ENCODE measurements at regions not wholly inside any gene's neighbourhood (a gene's known extent, or its start where the extent isn't known, plus 50 kb on each side); places are given as distances from the start of the nearest gene placed in this dataset.

GRCh38 chr3:14297784-14298236, 104.6 kb upstream of the SLC6A6 start:
- no peak for DNase-seq (ENCODE audit: low read depth, low spot score)
- TF ChIP-seq EZH2 (IDR thresholded peaks at IDR 0.05) (no peak), FOXP2 (optimal IDR thresholded peaks at IDR 0.05; ENCODE audit: control extremely low read depth, extremely low read length, insufficient read depth) (no peak), POLR2AphosphoS5 (IDR thresholded peaks at IDR 0.05; ENCODE audit: borderline replicate concordance, low read depth, low read length) (no peak)

GRCh38 chr3:14298442-14298841, 104.0 kb upstream of the SLC6A6 start:
- Histone ChIP-seq H3K4me3 (no peak overlapping the region), H3K27ac (no peak overlapping the region), H3K36me3 (ENCODE audit: insufficient read depth, low read length) (no peaks in the 10 kb centered on the region), H3K9ac (ENCODE audit: insufficient read length) (no peak overlapping the region), H3K9me3 (ENCODE audit: low read depth, low read length) (no peaks in the 10 kb centered on the region)
- no peak for TF ChIP-seq POLR2AphosphoS5 (IDR thresholded peaks at IDR 0.05; ENCODE audit: borderline replicate concordance, low read depth, low read length)
- no peak for TF ChIP-seq EZH2 (IDR thresholded peaks at IDR 0.05)
- TF ChIP-seq FOXP2 (optimal IDR thresholded peaks at IDR 0.05; ENCODE audit: control extremely low read depth, extremely low read length, insufficient read depth) = no peak
- no peak for DNase-seq (ENCODE audit: low read depth, low spot score)

More at GRCh38 chr3:14297784-14298236, 104.6 kb upstream of the SLC6A6 start:
- no peaks in the 10 kb centered on the region for H3K9me3 ChIP-seq (ENCODE audit: low read depth, low read length)
- no peak overlapping the region for H3K9ac ChIP-seq (ENCODE audit: insufficient read length)
- no peak overlapping the region for H3K27ac ChIP-seq
- H3K4me3 ChIP-seq = no peak overlapping the region
- H3K36me3 ChIP-seq (ENCODE audit: insufficient read depth, low read length) = no peaks in the 10 kb centered on the region

- H3K9ac ChIP-seq (ENCODE audit: insufficient read length) = no peak overlapping the region
- no peak for TF ChIP-seq POLR2AphosphoS5 (IDR thresholded peaks at IDR 0.05; ENCODE audit: borderline replicate concordance, low read depth, low read length)
- TF ChIP-seq FOXP2 (optimal IDR thresholded peaks at IDR 0.05; ENCODE audit: control extremely low read depth, extremely low read length, insufficient read depth) = no peak
- no peak for TF ChIP-seq EZH2 (IDR thresholded peaks at IDR 0.05)
- H3K9me3 ChIP-seq (ENCODE audit: low read depth, low read length) = no peaks in the 10 kb centered on the region
- no peak overlapping the region for H3K4me3 ChIP-seq
- H3K27ac ChIP-seq = no peak overlapping the region
- no peak for DNase-seq (ENCODE audit: low read depth, low spot score)
- H3K36me3 ChIP-seq (ENCODE audit: insufficient read depth, low read length) = no peaks in the 10 kb centered on the region
Observed at GRCh38 chr3:14298991-14299555, 103.3 kb upstream of the SLC6A6 start.

- Histone ChIP-seq H3K4me3 (no peak overlapping the region), H3K27ac (no peak overlapping the region), H3K9me3 (ENCODE audit: low read depth, low read length) (no peaks in the 10 kb centered on the region), H3K36me3 (ENCODE audit: insufficient read depth, low read length) (no peaks in the 10 kb centered on the region), H3K9ac (ENCODE audit: insufficient read length) (no peak overlapping the region)
- no peak for DNase-seq (ENCODE audit: low read depth, low spot score)
- no peak for TF ChIP-seq EZH2 (IDR thresholded peaks at IDR 0.05)
- no peak for TF ChIP-seq POLR2AphosphoS5 (IDR thresholded peaks at IDR 0.05; ENCODE audit: borderline replicate concordance, low read depth, low read length)
- TF ChIP-seq FOXP2 (optimal IDR thresholded peaks at IDR 0.05; ENCODE audit: control extremely low read depth, extremely low read length, insufficient read depth) = no peak
Observed at GRCh38 chr3:14299767-14300166, 102.6 kb upstream of the SLC6A6 start.

GRCh38 chr3:14300721-14301399, 101.5 kb upstream of the SLC6A6 start:
- Histone ChIP-seq H3K9me3 (ENCODE audit: low read depth, low read length) (no peaks in the 10 kb centered on the region), H3K36me3 (ENCODE audit: insufficient read depth, low read length) (no peaks in the 10 kb centered on the region), H3K27ac (no peak overlapping the region), H3K4me3 (no peak overlapping the region), H3K9ac (ENCODE audit: insufficient read length) (no peak overlapping the region)
- no peak for TF ChIP-seq POLR2AphosphoS5 (IDR thresholded peaks at IDR 0.05; ENCODE audit: borderline replicate concordance, low read depth, low read length)
- TF ChIP-seq FOXP2 (optimal IDR thresholded peaks at IDR 0.05; ENCODE audit: control extremely low read depth, extremely low read length, insufficient read depth) = no peak
- no peak for TF ChIP-seq EZH2 (IDR thresholded peaks at IDR 0.05)
- no peak for DNase-seq (ENCODE audit: low read depth, low spot score)

GRCh38 chr3:14301558-14301957, 100.8 kb upstream of the SLC6A6 start:
- no peak for DNase-seq (ENCODE audit: low read depth, low spot score)
- Histone ChIP-seq H3K27ac (no peak overlapping the region), H3K36me3 (ENCODE audit: insufficient read depth, low read length) (no peaks in the 10 kb centered on the region), H3K9ac (ENCODE audit: insufficient read length) (no peak overlapping the region), H3K9me3 (ENCODE audit: low read depth, low read length) (no peaks in the 10 kb centered on the region), H3K4me3 (no peak overlapping the region)
- TF ChIP-seq FOXP2 (optimal IDR thresholded peaks at IDR 0.05; ENCODE audit: control extremely low read depth, extremely low read length, insufficient read depth) = no peak
- TF ChIP-seq EZH2 (IDR thresholded peaks at IDR 0.05) = no peak
- no peak for TF ChIP-seq POLR2AphosphoS5 (IDR thresholded peaks at IDR 0.05; ENCODE audit: borderline replicate concordance, low read depth, low read length)

- DNase-seq (ENCODE audit: low read depth, low spot score) = no peak
- Histone ChIP-seq H3K27ac (no peak overlapping the region), H3K9ac (ENCODE audit: insufficient read length) (no peak overlapping the region), H3K4me3 (no peak overlapping the region), H3K36me3 (ENCODE audit: insufficient read depth, low read length) (no peaks in the 10 kb centered on the region), H3K9me3 (ENCODE audit: low read depth, low read length) (no peaks in the 10 kb centered on the region)
- TF ChIP-seq EZH2 (IDR thresholded peaks at IDR 0.05) (no peak), FOXP2 (optimal IDR thresholded peaks at IDR 0.05; ENCODE audit: control extremely low read depth, extremely low read length, insufficient read depth) (no peak), POLR2AphosphoS5 (IDR thresholded peaks at IDR 0.05; ENCODE audit: borderline replicate concordance, low read depth, low read length) (no peak)
Observed at GRCh38 chr3:14303336-14304100, 98.9 kb upstream of the SLC6A6 start.

All from SK-N-MC (cell line).